ENCODE measurements at regions not wholly inside any gene's neighbourhood (a gene's known extent, or its start where the extent isn't known, plus 50 kb on each side); places are given as distances from the start of the nearest gene placed in this dataset.

GRCh38 chr17:70555723-70556122 is 386.4 kb downstream of the KCNJ2 start:
- Histone ChIP-seq H3K4me3 (no peak overlapping the region), H3K9me2 (ENCODE audit: insufficient read depth) (no peaks in the 10 kb centered on the region), H3K27ac (no peak overlapping the region), H3K9me3 (ENCODE audit: insufficient read depth, low read depth) (no peaks in the 10 kb centered on the region), H4K20me1 (ENCODE audit: insufficient read depth) (no peaks in the 10 kb centered on the region), H3K27me3 (ENCODE audit: insufficient read depth, low read depth) (no peaks in the 10 kb centered on the region), H3K4me1 (replicated peaks; ENCODE audit: insufficient read depth) (no peaks in the 10 kb centered on the region), H3K4me2 (no peak overlapping the region), H3K79me2 (ENCODE audit: low read depth) (no peaks in the 10 kb centered on the region), H2AFZ (no peak overlapping the region), H3F3A (ENCODE audit: insufficient read depth, low read depth) (no peaks in the 10 kb centered on the region), H3K36me3 (ENCODE audit: low read depth) (no peaks in the 10 kb centered on the region)
- DNase-seq: no peak
- POLR2A ChIA-PET (ENCODE audit: unreplicated experiment): no interaction called here
- TF ChIP-seq EZH2 (IDR thresholded peaks at IDR 0.05; ENCODE audit: low read depth) (no peak), CTCF (conservative IDR thresholded peaks at IDR 0.05) (no peak)
- no TSS peak for BruUV-seq (replicated peaks)
- CTCF ChIA-PET: no interaction called here
- intact Hi-C loops (cut with micrococcal nuclease; ENCODE audit: unreplicated experiment): loop anchor here (10.0 kb wide), 1 partner anchor 991 kb away; no protein-coding TSS in a partner anchor

GRCh38 chr17:70558821-70559220 is 389.5 kb downstream of the KCNJ2 start:
- no peak for TF ChIP-seq CTCF (conservative IDR thresholded peaks at IDR 0.05)
- Histone ChIP-seq H3K79me2 (ENCODE audit: low read depth) (no peaks in the 10 kb centered on the region), H4K20me1 (ENCODE audit: insufficient read depth) (no peaks in the 10 kb centered on the region), H3F3A (ENCODE audit: insufficient read depth, low read depth) (no peaks in the 10 kb centered on the region), H3K4me3 (no peak overlapping the region), H2AFZ (no peak overlapping the region), H3K4me1 (replicated peaks; ENCODE audit: insufficient read depth) (no peaks in the 10 kb centered on the region), H3K9me3 (ENCODE audit: insufficient read depth, low read depth) (no peaks in the 10 kb centered on the region), H3K36me3 (ENCODE audit: low read depth) (no peaks in the 10 kb centered on the region), H3K9me2 (ENCODE audit: insufficient read depth) (no peaks in the 10 kb centered on the region), H3K27me3 (ENCODE audit: insufficient read depth, low read depth) (no peaks in the 10 kb centered on the region), H3K27ac (no peak overlapping the region), H3K4me2 (no peak overlapping the region)
- ChIA-PET CTCF (interaction anchor here (0.7 kb wide), 1 partner anchor 89 kb away, joined by 3 read pairs; no protein-coding TSS in a partner anchor), POLR2A (ENCODE audit: unreplicated experiment) (interaction anchor here (0.6 to 0.9 kb wide), 2 partner anchors 43 to 1144 kb away, joined by 5 to 8 read pairs; no protein-coding TSS in a partner anchor)
- no TSS peak for BruUV-seq (replicated peaks)
- intact Hi-C loops (cut with micrococcal nuclease; ENCODE audit: unreplicated experiment): loop anchor here (10.0 kb wide), 1 partner anchor 994 kb away; no protein-coding TSS in a partner anchor
- no peak for DNase-seq

DNA sequence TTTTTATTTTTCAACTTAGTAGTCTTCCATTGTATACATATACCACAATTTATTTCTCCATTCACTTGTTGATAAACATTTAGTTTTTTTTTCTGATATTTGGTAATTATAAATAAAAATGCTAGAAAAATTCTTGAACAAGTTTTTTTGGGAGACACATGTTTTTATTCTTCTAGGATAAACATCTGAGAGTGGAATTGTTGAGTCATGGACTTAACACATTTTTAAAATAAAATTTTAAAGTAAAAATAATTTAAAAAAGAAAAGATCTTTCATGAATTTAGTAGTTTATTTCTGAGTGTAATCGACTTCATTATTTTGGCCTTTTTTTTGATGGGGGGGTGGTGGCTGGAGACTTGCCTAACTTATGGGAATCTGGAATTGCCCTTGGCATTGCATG is 391.1 kb downstream of the KCNJ2 start:
- no peak overlapping the region for H3K27ac ChIP-seq
- no peak overlapping the region for H3K4me3 ChIP-seq
- ChIA-PET CTCF (no interaction called here), POLR2A (ENCODE audit: unreplicated experiment) (no interaction called here)
- TF ChIP-seq CTCF (conservative IDR thresholded peaks at IDR 0.05) (no peak), EZH2 (IDR thresholded peaks at IDR 0.05; ENCODE audit: low read depth) (no peak)
- no peaks in the 10 kb centered on the region for H4K20me1 ChIP-seq (ENCODE audit: insufficient read depth)
- H3K9me2 ChIP-seq (ENCODE audit: insufficient read depth): no peaks in the 10 kb centered on the region
- H3F3A ChIP-seq (ENCODE audit: insufficient read depth, low read depth): no peaks in the 10 kb centered on the region
- no peaks in the 10 kb centered on the region for H3K79me2 ChIP-seq (ENCODE audit: low read depth)
- no peak overlapping the region for H3K4me2 ChIP-seq
- intact Hi-C loops (cut with micrococcal nuclease; ENCODE audit: unreplicated experiment): no loop called here
- no peaks in the 10 kb centered on the region for H3K4me1 ChIP-seq (replicated peaks; ENCODE audit: insufficient read depth)
- no peaks in the 10 kb centered on the region for H3K36me3 ChIP-seq (ENCODE audit: low read depth)
- DNase-seq: no peak
- H3K27me3 ChIP-seq (ENCODE audit: insufficient read depth, low read depth): no peaks in the 10 kb centered on the region
- H2AFZ ChIP-seq: no peak overlapping the region
- BruUV-seq (replicated peaks): no TSS peak
- H3K9me3 ChIP-seq (ENCODE audit: insufficient read depth, low read depth): no peaks in the 10 kb centered on the region

All from PC-9 (cell line).